ENCODE measurements at regions not wholly inside any gene's neighbourhood (a gene's known extent, or its start where the extent isn't known, plus 50 kb on each side); places are given as distances from the start of the nearest gene placed in this dataset.

DNA sequence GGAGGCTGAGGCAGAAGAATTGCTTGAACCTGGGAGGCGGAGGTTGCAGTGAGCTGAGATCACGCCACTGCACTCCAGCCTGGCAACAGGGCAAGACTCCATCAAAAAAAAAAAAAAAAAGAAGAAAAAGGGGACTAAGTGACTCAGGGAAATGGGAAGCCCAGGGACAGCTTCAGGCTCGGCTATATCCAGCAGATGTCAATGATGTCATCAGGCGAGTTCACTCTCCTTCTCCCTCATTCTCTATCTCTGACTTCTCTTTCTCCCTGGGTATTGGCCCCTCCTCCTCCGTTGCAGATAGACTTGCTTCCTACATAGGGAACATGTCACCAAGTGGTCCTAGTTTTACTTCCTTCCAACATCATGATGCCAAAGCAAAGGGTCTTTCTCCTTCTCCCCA lies 316.8 kb downstream of the TFAP2C start:
- TF ChIP-seq POLR2AphosphoS5 (IDR thresholded peaks at IDR 0.05; ENCODE audit: borderline replicate concordance, low read depth, low read length): no peak
- TF ChIP-seq EZH2 (IDR thresholded peaks at IDR 0.05): no peak
- no peak for TF ChIP-seq FOXP2 (optimal IDR thresholded peaks at IDR 0.05; ENCODE audit: control extremely low read depth, extremely low read length, insufficient read depth)
